Pancreas (tissue), 10 donors: ENCODE measurements at regions not wholly inside any gene's neighbourhood (a gene's known extent, or its start where the extent isn't known, plus 50 kb on each side); places are given as distances from the start of the nearest gene placed in this dataset.
"Not testable (repeated sequence)": the region's sequence is repeated elsewhere in the genome, so short reads cannot be mapped to it uniquely, and the experiment has no call there.

Experiments used
- ATAC-seq, 4 donors: fragments of 200-7000 bp; cut with Tn5 transposase; one replicate each; pipeline versions ENCODE4 v1.8.0 to v1.9.1; 2020; ENCODE audit warnings: mild to moderate bottlenecking in 4 of 4, moderate library complexity in 4 of 4
- DNase-seq, 6 donors: peaks; one replicate each; pipeline ENCODE4 v3.0.0-alpha.2; 2020
- FAIRE-seq: peaks from 2 replicates; lab custom pipeline; 2012; peaks lifted over from hg19 to GRCh38; lab: Jason Lieb, UNC
- H3K27ac ChIP-seq, 4 donors: fragments of 200-600 bp; sonication (generic); 1 replicate in 3 of 4; 2 replicates in 1 of 4; pipeline versions ENCODE4 v1.5.0 to v1.8.0; 2020
- H3K27me3 ChIP-seq, 4 donors: fragments of 200-600 bp; one replicate each; pipeline ENCODE4 v1.8.0; 2021
- H3K36me3 ChIP-seq, 3 donors: fragments of 200-600 bp; sonication (generic) in 1 of 3; one replicate each; pipeline versions ENCODE4 v1.5.0 to v1.8.0; 2020 to 2021
- H3K4me1 ChIP-seq, 3 donors: fragments of 200-600 bp; one replicate each; pipeline ENCODE4 v1.8.0; 2021
- H3K4me3 ChIP-seq, 4 donors: fragments of 200-600 bp; sonication (generic) in 2 of 4; one replicate each; pipeline versions ENCODE4 v1.5.0 to v1.8.0; 2020 to 2021
- H3K9me3 ChIP-seq, 4 donors: fragments of 200-600 bp; one replicate each; pipeline ENCODE4 v1.8.0; 2021
- CTCF ChIP-seq, 4 donors: fragments of 200-600 bp; sonication (generic) in 3 of 4; IDR thresholded peaks; one replicate each; pipeline versions ENCODE4 v1.5.0 to v1.8.0; 2021; ENCODE audit warnings: antibody characterized with exemption in 4 of 4
- WGBS, 2 donors: extraction: QIAGEN DNeasy Blood & Tissue Kit; methylation state at CpG; one replicate each; pipeline ENCODE4 v1.1.7; 2013; 5-methylcytosine and 5-hydroxymethylcytosine counted together
- intact Hi-C, 3 donors: fragments of 100-400 bp; cut with DNase I; formaldehyde crosslinking; loops; one replicate each; pipeline versions ENCODE4 v1.11.1 to v1.14.2; 2022
- donor health status: healthy with polysubstance abuse.
- donor health status: DM: no; HTN: no; CAD: no; lungs with moderate emphysema.
- donor health status: DM: no; HTN: no; CAD: no.
- donor health status: control.
- donor health status: control.
- donor health status: Bipolar disorder and iron deficiency.
- donor health status: DM: yes; HTN: yes; CAD: no.
- donor health status: DM: no; HTN: no; CAD: no.
- donor health status: DM: no; HTN: no; CAD: no.
- donor health status: DM: yes; HTN: yes; CAD: no.

DNA sequence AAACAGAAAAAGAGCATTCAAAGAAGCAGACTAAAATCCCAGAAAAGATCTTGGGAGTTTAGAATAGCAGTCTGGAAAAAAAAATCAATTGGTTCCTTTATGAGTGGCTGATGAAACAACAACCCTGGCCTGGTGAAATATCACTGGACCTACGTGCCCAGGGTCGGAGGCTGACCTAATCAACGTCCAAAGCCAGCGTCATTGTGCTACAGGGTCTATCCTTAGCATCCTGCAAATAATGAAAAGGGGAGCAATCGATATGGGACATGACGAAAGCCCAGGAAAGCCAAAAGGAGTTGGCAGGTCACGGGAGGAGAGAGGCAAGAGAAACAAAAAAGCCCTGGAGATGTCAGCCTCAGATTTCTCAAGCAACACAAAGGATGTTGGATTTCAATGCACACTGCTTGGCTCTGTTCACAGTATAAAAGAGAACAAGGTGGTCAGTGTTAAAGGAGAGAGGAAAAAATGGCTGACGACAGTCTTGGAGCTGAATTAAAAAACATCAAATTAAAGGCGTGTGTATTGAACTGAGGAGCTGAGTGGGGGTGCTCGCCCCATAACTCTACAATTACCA is 148.8 kb downstream of the BLID start:
- 60 to 73% methylated on average over 10 of the region's 10 CpGs for WGBS, 2 donors
- no peak for ATAC-seq
- TF ChIP-seq CTCF (IDR thresholded peaks at IDR 0.05) = no peak
- intact Hi-C loops = no loop called here
- Histone ChIP-seq H3K27me3 (peaks cover 0 to 5% (median 0%) of the 10 kb centered on the region in 4 donors), H3K4me3 (no peak overlapping the region), H3K27ac (no peak overlapping the region), H3K4me1 (no peaks in the 10 kb centered on the region), H3K36me3 (no peaks in the 10 kb centered on the region), H3K9me3 (no peaks in the 10 kb centered on the region)
- no peak for DNase-seq
- FAIRE-seq = no peak

DNA sequence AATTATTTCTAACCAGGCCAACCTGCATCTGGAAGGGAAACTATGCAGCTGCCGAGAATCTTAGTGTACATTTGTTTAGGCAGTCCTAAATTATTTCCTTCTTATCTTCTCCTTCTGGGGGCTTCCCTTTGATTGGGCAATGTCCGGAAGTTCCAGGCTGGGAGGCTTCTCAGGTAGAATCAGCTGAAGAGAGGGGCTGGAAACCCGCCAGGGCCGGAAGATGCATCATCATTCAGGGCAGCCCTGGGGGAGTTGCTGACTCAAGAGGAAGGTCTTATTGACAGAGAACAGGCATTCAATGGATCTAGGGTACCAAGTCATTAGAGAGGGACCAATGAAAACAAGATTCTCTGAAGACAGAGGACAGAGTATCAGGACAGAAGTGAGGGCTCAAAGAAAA is 150.7 kb downstream of the BLID start:
- no peak for TF ChIP-seq CTCF (IDR thresholded peaks at IDR 0.05)
- no peaks in the 10 kb centered on the region for H3K9me3 ChIP-seq
- peaks cover 0 to 5% (median 0%) of the 10 kb centered on the region in 4 donors for H3K27me3 ChIP-seq
- H3K27ac ChIP-seq = no peak overlapping the region
- no peaks in the 10 kb centered on the region for H3K4me1 ChIP-seq
- H3K4me3 ChIP-seq = no peak overlapping the region
- FAIRE-seq (no peak), ATAC-seq (no peak), DNase-seq (peak in 1 of 6 donors; percentile 17)
- WGBS, 2 donors = 44 to 51% methylated on average over 4 of the region's 4 CpGs
- intact Hi-C loops = no loop called here
- no peaks in the 10 kb centered on the region for H3K36me3 ChIP-seq

DNA sequence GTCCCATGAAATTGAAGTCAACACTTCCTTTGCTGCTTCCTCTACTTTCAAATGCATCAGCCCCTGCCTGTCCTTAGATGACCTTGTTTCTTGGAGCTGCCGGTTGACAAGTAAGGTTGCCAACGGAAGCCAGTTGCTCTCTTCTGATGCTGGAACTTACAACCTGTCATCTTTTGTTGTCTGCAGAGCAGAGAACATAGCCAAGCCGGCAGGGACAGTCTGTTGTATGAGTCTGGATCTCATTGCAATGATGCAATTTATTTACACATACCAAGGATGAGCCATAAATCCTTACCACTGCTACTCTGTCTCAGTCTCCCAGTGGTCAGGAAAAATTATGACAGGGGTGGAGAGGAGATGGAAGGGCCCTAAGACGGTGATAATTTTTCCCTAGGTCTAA is 151.4 kb downstream of the BLID start:
- no peak for TF ChIP-seq CTCF (IDR thresholded peaks at IDR 0.05)
- Histone ChIP-seq H3K9me3 (no peaks in the 10 kb centered on the region), H3K4me1 (no peaks in the 10 kb centered on the region), H3K27me3 (no peaks in the 10 kb centered on the region), H3K36me3 (no peaks in the 10 kb centered on the region), H3K27ac (no peak overlapping the region), H3K4me3 (no peak overlapping the region)
- DNase-seq (no peak), FAIRE-seq (no peak), ATAC-seq (no peak)
- intact Hi-C loops = no loop called here
- 54 to 67% methylated on average over 4 of the region's 4 CpGs for WGBS, 2 donors

DNA sequence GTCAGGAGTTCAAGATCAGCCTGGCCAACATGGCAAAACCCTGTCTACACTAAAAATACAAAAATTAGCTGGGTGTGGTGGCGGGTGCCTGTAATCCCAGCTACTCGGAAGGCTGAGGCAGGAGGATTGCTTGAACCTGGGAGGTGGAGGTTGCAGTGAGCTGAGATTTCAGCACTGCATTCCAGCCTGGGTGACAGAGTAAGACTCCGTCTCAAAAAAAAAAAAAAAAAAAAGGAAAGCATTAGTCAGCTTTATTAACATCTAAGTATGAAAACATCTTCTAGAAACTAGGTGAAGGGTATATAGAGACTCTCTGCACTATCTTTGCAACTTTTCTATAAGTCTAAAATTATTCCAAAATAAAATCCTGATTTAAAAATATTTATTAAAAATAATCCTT is 152.2 kb downstream of the BLID start:
- ATAC-seq, H3K36me3 ChIP-seq, H3K4me3 ChIP-seq, H3K27me3 ChIP-seq, H3K27ac ChIP-seq, H3K4me1 ChIP-seq, H3K9me3 ChIP-seq, intact Hi-C loops, FAIRE-seq, DNase-seq: not testable (repeated sequence)
- 70 to 84% methylated on average over 3 of the region's 3 CpGs for WGBS, 2 donors

DNA sequence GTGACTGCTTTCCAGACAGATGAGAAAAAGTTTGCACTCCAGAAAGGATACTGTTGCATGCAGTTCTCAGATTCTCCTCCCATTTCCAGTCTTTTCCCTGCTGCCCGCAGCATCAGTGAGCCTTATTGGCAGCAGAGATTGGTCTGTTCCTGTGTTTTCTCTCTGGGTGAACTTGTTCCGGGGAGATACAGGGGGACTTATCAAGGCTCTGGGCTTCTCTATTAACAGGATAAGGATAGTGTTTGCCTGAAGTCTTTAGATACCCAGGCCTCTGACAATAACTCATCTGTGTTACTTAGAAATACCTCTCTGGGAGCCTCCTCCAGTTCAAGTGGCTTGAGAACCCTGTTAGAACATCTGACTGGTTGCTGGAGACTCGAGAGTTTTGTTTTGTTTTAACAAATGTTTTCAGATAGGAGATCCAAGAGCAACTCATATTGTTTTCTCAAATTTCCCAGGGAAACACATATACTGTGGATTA is 154.7 kb downstream of the BLID start:
- intact Hi-C loops = no loop called here
- 42 to 43% methylated on average over 3 of the region's 3 CpGs for WGBS, 2 donors
- FAIRE-seq (no peak), DNase-seq (no peak), ATAC-seq (no peak)
- Histone ChIP-seq H3K36me3 (no peaks in the 10 kb centered on the region), H3K4me1 (no peaks in the 10 kb centered on the region), H3K27ac (no peak overlapping the region), H3K4me3 (no peak overlapping the region), H3K9me3 (no peaks in the 10 kb centered on the region), H3K27me3 (no peaks in the 10 kb centered on the region)
- no peak for TF ChIP-seq CTCF (IDR thresholded peaks at IDR 0.05)
